Stomach (tissue), 4 donors: ENCODE measurements at regions not wholly inside any gene's neighbourhood (a gene's known extent, or its start where the extent isn't known, plus 50 kb on each side); places are given as distances from the start of the nearest gene placed in this dataset.

ENCODE experiments used
- EP300 ChIP-seq: sonication (generic); formaldehyde crosslinking; IDR thresholded peaks from one replicate; pipeline ENCODE4 v1.6.1; 2017; ENCODE audit warnings: antibody characterized with exemption
- POLR2A ChIP-seq, 4 donors: fragments of 450-650 bp; IDR thresholded peaks; one replicate each; pipeline ENCODE4 v1.6.1; 2016; ENCODE audit warnings: antibody characterized with exemption in 4 of 4, control low read depth in 2 of 4, mild to moderate bottlenecking in 1 of 4, moderate library complexity in 1 of 4
- POLR2AphosphoS5 ChIP-seq, 3 donors: sonication (generic); formaldehyde crosslinking; IDR thresholded peaks; one replicate each; pipeline ENCODE4 v1.6.1; 2016; ENCODE audit warnings: antibody characterized with exemption in 3 of 3
- TF ChIP-seq, protein P1 (sequence below), 7 experiments: fragments of 450-650 bp in 4 of 7; fragments of 200-600 bp in 3 of 7; sonication (generic) in 3 of 7; IDR thresholded peaks; one replicate each; pipeline ENCODE4 v1.5.1; 2016 to 2019; ENCODE audit warnings: antibody characterized with exemption in 7 of 7, control low read depth in 2 of 7, mild to moderate bottlenecking in 1 of 7

- TF ChIP-seq POLR2A (IDR thresholded peaks at IDR 0.05) (no peak), POLR2AphosphoS5 (IDR thresholded peaks at IDR 0.05) (no peak), EP300 (no peak)
- TF ChIP-seq, protein P1, sequence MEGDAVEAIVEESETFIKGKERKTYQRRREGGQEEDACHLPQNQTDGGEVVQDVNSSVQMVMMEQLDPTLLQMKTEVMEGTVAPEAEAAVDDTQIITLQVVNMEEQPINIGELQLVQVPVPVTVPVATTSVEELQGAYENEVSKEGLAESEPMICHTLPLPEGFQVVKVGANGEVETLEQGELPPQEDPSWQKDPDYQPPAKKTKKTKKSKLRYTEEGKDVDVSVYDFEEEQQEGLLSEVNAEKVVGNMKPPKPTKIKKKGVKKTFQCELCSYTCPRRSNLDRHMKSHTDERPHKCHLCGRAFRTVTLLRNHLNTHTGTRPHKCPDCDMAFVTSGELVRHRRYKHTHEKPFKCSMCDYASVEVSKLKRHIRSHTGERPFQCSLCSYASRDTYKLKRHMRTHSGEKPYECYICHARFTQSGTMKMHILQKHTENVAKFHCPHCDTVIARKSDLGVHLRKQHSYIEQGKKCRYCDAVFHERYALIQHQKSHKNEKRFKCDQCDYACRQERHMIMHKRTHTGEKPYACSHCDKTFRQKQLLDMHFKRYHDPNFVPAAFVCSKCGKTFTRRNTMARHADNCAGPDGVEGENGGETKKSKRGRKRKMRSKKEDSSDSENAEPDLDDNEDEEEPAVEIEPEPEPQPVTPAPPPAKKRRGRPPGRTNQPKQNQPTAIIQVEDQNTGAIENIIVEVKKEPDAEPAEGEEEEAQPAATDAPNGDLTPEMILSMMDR (IDR thresholded peaks at IDR 0.05): no peak
These were observed 112.4 kb upstream of the BNC2 start for GRCh38 chr9:16982780-16983310.
